ELR (cell line): ENCODE measurements at regions not wholly inside any gene's neighbourhood (a gene's known extent, or its start where the extent isn't known, plus 50 kb on each side); places are given as distances from the start of the nearest gene placed in this dataset.
"Not testable (repeated sequence)": the region's sequence is repeated elsewhere in the genome, so short reads cannot be mapped to it uniquely, and the experiment has no call there.

ENCODE experiments used
- DNase-seq: peaks from one replicate; pipeline ENCODE4 v3.0.0-alpha.2; 2015; ENCODE audit warnings: low read depth

GRCh38 chrX:3435916-3436315 lies 89.5 kb upstream of the MXRA5 start:
- not testable (repeated sequence) for DNase-seq

DNA sequence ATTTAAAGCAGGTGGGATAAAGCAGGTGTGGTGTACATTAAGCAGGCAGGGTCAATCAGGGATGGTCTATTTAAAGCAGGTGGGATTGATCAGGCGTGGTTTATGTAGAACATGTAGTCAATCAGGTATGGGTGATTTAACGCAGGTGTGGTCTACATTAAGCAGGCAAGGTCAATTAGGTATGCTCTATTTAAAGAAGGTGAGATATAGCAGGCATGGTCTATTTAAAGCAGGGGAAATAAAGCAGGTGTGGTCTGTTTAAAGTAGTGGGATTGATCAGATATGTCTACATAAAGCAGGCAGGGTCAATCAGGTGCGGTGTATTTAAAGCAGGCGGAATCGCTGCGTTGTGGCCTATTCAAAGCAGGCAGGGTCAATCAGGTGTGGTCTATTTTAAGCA lies 88.6 kb upstream of the MXRA5 start:
- no peak for DNase-seq

DNA sequence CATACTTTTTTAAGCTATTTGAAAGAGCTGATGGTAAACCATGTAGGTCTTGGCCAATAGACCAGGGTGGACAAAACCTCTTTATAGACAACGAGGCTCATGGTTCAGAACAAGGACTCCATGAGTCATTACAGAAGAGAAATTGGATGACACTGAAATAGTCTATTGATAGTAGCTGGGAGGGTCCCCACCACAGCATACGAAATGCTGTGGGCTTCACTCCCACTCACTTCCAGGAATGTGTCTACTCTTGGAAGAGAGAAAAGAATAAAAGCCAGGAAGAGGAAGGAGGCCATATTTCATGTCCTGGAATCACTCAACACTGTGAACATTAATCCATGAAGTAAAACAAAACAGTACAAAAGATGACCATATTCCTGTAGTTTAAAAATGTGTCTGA lies 82.3 kb upstream of the MXRA5 start:
- DNase-seq, result no peak

- DNase-seq, result no peak
These were observed 80.1 kb upstream of the MXRA5 start for GRCh38 chrX:3426552-3426951.

- no peak for DNase-seq
These were observed 78.6 kb upstream of the MXRA5 start for GRCh38 chrX:3425031-3425430.

DNA sequence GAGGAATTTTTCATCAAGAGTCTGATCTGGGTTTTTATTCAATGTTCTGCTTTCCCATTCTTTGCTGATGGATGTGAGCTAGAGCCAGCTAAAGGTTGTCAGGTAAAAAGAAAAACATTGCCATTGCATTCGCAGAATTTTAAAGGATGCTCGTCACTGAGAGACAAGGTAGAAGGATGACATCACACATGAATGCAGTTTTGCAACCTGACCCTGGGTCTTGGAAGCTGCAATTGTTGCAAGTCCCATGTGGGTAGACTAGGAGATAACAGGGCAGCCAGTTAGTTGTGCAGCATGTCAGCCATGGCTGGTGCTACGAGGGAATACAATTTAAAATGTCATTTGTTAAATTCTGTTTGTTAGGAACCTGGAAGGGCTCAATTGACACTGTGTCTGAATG lies 73.9 kb upstream of the MXRA5 start:
- no peak for DNase-seq

GRCh38 chrX:3415011-3415410 lies 68.6 kb upstream of the MXRA5 start:
- no peak for DNase-seq

- not testable (repeated sequence) for DNase-seq
These were observed 65.2 kb upstream of the MXRA5 start for GRCh38 chrX:3411626-3412025.

DNA sequence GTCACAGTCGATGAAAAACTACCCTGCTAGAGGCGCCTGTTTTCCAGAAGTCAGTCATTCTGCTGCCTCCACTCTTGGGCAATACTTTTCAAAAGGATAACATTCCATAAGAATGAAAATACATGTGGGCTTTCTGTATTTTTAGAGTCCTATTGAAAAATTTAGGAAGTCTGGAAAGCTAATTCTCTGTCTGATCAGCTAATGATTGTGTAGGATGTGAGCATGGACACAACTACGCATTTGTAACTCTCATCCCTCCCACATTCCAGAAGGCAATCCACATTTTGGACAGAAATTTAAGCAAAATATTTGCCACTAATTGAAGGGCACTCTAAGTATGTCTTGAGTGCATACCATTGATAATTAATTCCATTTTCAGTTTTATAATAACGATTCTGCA lies 63.5 kb upstream of the MXRA5 start:
- DNase-seq, result not testable (repeated sequence)

GRCh38 chrX:3407781-3408180 lies 61.3 kb upstream of the MXRA5 start:
- no peak for DNase-seq

DNA sequence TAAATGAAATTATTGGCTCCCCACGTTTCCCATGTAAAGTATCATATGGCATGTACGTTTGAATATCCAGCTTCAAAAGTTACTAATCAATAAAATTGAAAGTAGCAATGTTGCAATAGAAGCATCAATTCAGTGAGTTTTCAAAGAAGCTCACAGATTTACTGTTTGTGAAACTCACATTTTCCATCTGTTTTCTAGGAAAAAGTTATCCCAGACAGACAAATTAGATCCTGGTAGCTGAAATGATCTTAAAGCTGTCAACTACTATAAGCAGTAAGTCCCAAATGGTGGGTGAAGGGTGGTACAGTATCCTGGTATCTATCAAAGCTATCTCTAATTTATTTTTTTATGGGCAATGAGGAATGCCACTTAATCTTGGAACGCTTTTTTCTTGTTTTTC lies 60.7 kb upstream of the MXRA5 start:
- no peak for DNase-seq

DNA sequence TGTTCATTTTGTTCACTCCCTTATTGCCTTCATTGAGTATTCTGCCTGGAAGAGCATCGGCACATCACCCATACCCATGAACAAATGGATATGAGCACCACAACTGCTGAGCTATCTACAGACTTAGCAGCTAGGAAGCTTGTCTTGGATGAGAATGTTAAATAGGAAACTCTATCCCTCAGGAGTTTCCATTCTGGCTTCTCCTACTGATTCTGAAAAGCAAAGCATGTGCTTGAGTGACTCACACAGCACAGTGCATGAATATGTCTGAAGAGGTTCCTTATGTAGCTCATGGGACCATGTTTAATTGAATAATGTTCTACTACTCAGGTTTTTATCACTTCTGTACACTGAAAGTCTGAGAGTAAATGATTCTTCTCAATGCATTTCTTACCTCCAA lies 57.3 kb upstream of the MXRA5 start:
- no peak for DNase-seq
